SKM-1 (cell line): ENCODE measurements at regions not wholly inside any gene's neighbourhood (a gene's known extent, or its start where the extent isn't known, plus 50 kb on each side); places are given as distances from the start of the nearest gene placed in this dataset.

Source experiments
- DNase-seq: peaks from one replicate; lab custom pipeline; 2025; ENCODE audit not compliant: unreplicated experiment; lab: John Stamatoyannopoulos, UW

GRCh38 chr18:46320928-46321711 is 216.9 kb downstream of the HAUS1 start:
- no peak for DNase-seq

- no peak for DNase-seq
Observed at GRCh38 chr18:46321955-46322354, 217.8 kb downstream of the HAUS1 start.

GRCh38 chr18:46322411-46322891 is 218.3 kb downstream of the HAUS1 start:
- DNase-seq, result no peak

DNA sequence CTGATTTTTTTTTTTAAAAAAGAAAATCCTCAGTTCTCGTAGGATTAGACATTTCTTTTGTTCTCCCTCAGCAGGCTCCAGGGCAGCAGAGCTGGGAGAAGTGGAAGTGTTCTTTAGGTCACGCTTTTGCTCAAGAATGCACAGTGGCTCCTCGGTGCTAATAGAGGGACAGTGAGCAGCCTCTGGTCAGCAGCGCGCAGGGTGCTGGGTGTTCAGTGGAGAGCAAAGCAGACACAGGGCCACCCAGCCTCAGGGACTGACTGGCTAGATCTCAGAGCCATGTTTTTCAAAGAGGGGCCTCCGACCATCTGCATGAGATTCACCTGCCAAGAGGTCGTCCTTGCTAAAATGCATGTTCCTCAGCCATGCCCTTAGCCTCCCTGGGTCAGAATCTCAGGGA is 218.8 kb downstream of the HAUS1 start:
- no peak for DNase-seq

GRCh38 chr18:46324087-46324955 is 220.1 kb downstream of the HAUS1 start:
- DNase-seq, result peak; percentile 86

GRCh38 chr18:46325895-46326294 is 221.7 kb downstream of the HAUS1 start:
- DNase-seq, result no peak

- no peak for DNase-seq
Observed at GRCh38 chr18:46329736-46330246, 225.6 kb downstream of the HAUS1 start.

GRCh38 chr18:46331316-46331715 is 227.1 kb downstream of the HAUS1 start:
- DNase-seq, result no peak

DNA sequence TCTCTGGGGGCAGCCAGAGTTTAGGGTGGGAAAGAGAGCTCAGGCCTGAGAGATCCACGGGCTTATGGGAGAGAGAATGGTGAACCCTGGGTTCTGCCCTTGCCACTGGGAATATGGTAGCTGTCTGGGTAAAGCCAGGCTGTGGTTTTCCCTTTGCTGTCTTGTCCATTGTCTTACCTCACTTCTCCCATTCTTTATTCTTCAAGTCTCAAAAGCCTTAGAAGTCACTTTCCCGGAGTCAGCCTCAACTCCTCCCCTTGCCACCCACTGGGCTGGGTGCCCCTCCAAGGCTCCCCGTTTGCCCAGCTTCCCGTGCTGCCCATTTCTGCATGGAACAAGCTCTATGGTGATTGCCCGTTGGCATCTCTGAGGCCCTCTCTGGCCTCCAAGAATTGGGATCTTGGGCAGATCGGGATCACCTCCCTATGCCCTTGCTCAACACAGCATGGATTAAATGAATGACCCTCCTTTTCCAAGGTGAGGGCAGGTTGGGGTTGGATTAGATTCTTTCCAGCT is 228.2 kb downstream of the HAUS1 start:
- DNase-seq, result no peak

- no peak for DNase-seq
Observed at GRCh38 chr18:46332921-46333341, 228.7 kb downstream of the HAUS1 start.

GRCh38 chr18:46333431-46334135 is 229.4 kb downstream of the HAUS1 start:
- peak; percentile 42 for DNase-seq

GRCh38 chr18:46334868-46335281 is 230.7 kb downstream of the HAUS1 start:
- DNase-seq, result no peak

DNA sequence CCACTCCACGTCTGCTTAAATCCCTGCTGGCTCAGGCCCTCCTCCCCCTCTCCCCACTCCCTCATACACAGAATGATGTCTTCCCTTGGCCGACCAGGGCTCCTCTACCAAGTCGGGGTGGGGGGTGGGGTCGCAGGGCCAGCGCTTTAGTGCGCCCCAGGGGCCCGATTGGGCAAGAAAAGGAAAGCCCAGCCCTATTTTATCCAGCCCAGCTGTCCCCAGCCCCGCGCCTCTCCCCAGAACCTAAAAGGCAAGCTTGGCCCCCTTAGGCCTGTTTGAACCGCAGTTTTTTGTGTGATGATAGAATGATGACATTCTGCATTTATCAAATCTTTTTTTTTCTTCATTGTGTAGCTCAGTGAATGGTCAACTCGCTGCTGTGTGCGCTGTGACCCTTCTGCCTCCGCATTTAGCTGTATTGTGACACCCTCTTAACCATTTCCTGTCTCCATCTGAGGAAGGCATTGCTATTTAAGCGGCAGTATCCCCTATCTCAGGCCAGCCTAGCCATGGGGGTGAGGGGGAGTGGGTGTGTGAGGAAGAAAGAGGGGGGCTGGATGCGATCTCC is 231.4 kb downstream of the HAUS1 start:
- DNase-seq, result peak; percentile 60

DNA sequence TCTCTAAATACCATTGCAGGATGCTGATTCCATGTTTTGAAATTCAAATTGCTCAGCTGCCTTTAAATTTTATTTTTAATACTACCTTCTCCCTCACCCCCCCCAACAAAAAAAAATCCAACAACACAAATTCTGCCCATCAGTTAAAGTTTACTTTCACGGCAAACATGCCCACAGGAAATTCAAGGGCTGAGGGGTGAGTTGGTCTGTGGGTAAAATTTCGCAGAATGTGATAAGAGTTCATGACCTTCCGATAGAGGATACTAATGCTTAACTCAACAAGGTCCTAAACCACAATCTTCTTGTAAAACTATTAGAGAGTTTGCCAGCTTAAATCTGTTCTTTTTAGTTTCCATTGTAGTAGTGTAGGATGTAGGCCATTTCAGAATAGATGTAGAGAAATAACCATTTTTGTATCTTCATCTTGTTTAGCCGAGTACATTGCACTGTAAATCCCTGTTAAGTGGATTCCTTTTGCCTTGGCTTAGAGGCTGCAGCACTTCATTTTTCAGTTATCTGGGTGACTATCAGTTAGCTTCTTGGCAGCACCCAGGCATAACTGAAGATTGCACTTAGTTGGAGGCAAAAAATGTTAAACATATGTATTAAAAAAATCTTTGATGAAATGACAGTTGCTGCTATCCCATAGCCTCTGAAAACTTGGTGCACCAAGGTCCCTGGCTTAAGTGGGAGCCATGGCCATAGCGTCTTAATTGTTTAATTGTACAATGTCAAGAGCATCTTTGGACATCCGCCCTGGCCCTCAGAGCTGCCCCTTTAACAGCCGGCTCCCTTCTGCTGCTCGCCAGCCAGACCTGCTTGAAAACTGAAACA is 232.3 kb downstream of the HAUS1 start:
- no peak for DNase-seq

- DNase-seq, result no peak
Observed at GRCh38 chr18:46337271-46337670, 233.1 kb downstream of the HAUS1 start.

DNA sequence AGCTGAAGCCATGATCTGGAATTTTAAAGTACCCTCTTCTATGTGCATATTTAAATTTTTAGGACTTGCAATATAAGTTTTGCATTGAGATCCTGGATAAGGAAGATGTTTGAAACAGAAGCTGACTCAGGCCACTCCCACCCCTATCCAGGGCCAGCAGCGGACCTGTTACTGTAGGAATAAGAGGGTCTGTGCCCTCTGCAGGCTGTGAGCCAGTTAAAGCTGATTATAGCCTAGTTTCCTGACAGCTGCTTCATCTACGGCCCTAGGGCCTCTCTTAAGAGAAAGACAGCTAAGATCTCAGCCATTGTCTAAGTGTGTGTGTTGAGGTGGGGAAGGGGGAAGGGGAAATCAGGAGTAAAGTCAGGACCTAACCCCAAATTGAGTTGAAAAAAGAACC is 234.0 kb downstream of the HAUS1 start:
- DNase-seq, result no peak

- DNase-seq, result no peak
Observed at GRCh38 chr18:46338766-46339165, 234.6 kb downstream of the HAUS1 start.

- DNase-seq, result no peak
Observed at GRCh38 chr18:46340716-46341115, 236.5 kb downstream of the HAUS1 start.

DNA sequence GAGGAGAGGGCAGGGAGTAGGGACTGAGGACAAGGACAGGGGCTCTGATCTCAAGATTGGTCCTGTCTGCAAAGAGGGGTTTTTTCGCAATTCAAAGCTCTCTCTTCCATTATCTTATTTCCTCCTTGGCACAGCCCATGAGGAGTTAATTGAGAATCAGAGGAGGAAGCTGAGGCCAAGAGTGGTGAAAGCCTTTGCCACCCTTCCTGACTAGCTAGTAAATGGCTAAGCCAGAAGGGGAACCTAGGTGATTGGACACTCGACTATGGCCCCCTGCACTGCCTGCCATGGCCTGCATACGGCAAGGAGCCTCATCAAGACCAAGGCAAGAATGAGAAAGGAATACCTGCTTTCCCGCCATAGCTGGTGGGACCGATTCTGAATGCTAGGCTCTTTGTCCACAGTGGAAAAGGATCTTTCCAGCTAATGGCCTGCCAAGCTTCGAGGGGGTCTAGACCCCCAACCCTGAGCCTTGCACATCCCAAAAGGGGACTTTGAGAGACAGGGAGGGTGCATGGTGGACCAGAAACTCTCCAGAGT is 237.9 kb downstream of the HAUS1 start:
- DNase-seq, result peak; percentile 83
